Panc1 (cell line): ENCODE measurements at regions not wholly inside any gene's neighbourhood (a gene's known extent, or its start where the extent isn't known, plus 50 kb on each side); places are given as distances from the start of the nearest gene placed in this dataset.

Experiments
- ATAC-seq: fragments of 200-7000 bp; cut with Tn5 transposase; 2 replicates; pipeline ENCODE4 v1.9.1; 2020; ENCODE audit warnings: mild to moderate bottlenecking, moderate library complexity
- BruUV-seq: library from RNA; stranded (reverse); fragments of 400-500 nt; replicated peaks from 2 replicates; lab custom pipeline; 2021; lab: Mats Ljungman, UMichigan
- CTCF ChIA-PET: fragments of 300-600 bp; sonication (Branson Sonifier 250); formaldehyde crosslinking; loops from one replicate; lab custom pipeline; 2022; ENCODE audit warnings: antibody characterized with exemption; lab: Charles Lee
- POLR2A ChIA-PET: fragments of 300-600 bp; sonication (Branson Sonifier 250); formaldehyde crosslinking; loops from one replicate; lab custom pipeline; 2022; ENCODE audit warnings: antibody characterized with exemption; lab: Charles Lee
- DNase-seq: peaks from one replicate; pipeline ENCODE4 v3.0.0-alpha.2; 2010; ENCODE audit warnings: low read depth, low spot score
- H3K27ac ChIP-seq: 2 replicates; pipeline ENCODE4 v1.5.1; 2011; ENCODE audit warnings: mild to moderate bottlenecking, low read length, inconsistent platforms
- H3K27me3 ChIP-seq: fragments of 200-500 bp; sonication (Bioruptor generic); 2 replicates; pipeline ENCODE4 v1.6.0; 2014; ENCODE audit warnings: low read length, inconsistent platforms; ENCODE audit not compliant: control insufficient read depth, insufficient read depth
- H3K36me3 ChIP-seq: fragments of 200-500 bp; sonication (Bioruptor generic); 2 replicates; pipeline ENCODE4 v1.5.1; 2014; ENCODE audit warnings: inconsistent platforms, mild to moderate bottlenecking, low read length, moderate library complexity; ENCODE audit not compliant: control insufficient read depth, insufficient read depth
- H3K4me1 ChIP-seq: 2 replicates; pipeline ENCODE4 v1.5.1; 2011; ENCODE audit warnings: inconsistent platforms, mild to moderate bottlenecking, low read length, moderate library complexity; ENCODE audit not compliant: control insufficient read depth, insufficient read depth
- H3K4me3 ChIP-seq, 2 experiments: 2 replicates each; pipeline ENCODE4 v1.5.1; 2011 to 2012; ENCODE audit warnings: low read depth in 2 of 2, low read length in 2 of 2, mild to moderate bottlenecking in 2 of 2, inconsistent platforms in 1 of 2, moderate library complexity in 1 of 2
- H3K9me3 ChIP-seq: fragments of 200-500 bp; sonication (Bioruptor generic); 2 replicates; pipeline ENCODE4 v1.5.1; 2014; ENCODE audit warnings: low read depth, mild to moderate bottlenecking, inconsistent platforms, low read length, moderate library complexity; ENCODE audit not compliant: control insufficient read depth, insufficient read depth
- CTCF ChIP-seq: fragments of 450-650 bp; IDR thresholded peaks from 2 replicates; pipeline ENCODE4 v1.5.1; 2017; ENCODE audit warnings: mild to moderate bottlenecking
- POLR2AphosphoS5 ChIP-seq: IDR thresholded peaks from 2 replicates; pipeline ENCODE4 v1.6.1; 2012; ENCODE audit warnings: mild to moderate bottlenecking, low read depth, low read length, moderate library complexity
- SIN3A ChIP-seq: IDR thresholded peaks from 2 replicates; pipeline ENCODE4 v1.6.1; 2012; ENCODE audit warnings: low read depth, mild to moderate bottlenecking, low read length, moderate library complexity, borderline replicate concordance; ENCODE audit not compliant: insufficient read depth
- TCF7L2 ChIP-seq: IDR thresholded peaks from 2 replicates; pipeline ENCODE4 v1.6.1; 2011; ENCODE audit warnings: mild to moderate bottlenecking, low read depth, low read length, inconsistent platforms
- in situ Hi-C: cut with HindIII; loops from 2 replicates; pipeline ENCODE4 v1.10.0; 2016; ENCODE audit warnings: low sequenced_read_pairs, low pct_unique_long_range_greater_than_20kb
- intact Hi-C: fragments of 100-400 bp; cut with micrococcal nuclease; formaldehyde crosslinking; loops from one replicate; pipeline ENCODE4 v1.10.0; 2022; ENCODE audit not compliant: unreplicated experiment
- TF ChIP-seq, protein P1 (sequence below), 2 experiments: IDR thresholded peaks; 2 replicates each; pipeline ENCODE4 v1.6.1; 2011 to 2012; ENCODE audit warnings: low read depth in 2 of 2, control low read depth in 1 of 2, low read length in 1 of 2, mild to moderate bottlenecking in 1 of 2, moderate library complexity in 1 of 2; ENCODE audit not compliant: insufficient read depth in 1 of 2

- intact Hi-C loops (no loop called here), in situ Hi-C loops (no loop called here)
- TF ChIP-seq POLR2AphosphoS5 (no peak), CTCF (peak; percentile 8; the same call in 1 of the 2 replicates)
- TF ChIP-seq, protein P1, sequence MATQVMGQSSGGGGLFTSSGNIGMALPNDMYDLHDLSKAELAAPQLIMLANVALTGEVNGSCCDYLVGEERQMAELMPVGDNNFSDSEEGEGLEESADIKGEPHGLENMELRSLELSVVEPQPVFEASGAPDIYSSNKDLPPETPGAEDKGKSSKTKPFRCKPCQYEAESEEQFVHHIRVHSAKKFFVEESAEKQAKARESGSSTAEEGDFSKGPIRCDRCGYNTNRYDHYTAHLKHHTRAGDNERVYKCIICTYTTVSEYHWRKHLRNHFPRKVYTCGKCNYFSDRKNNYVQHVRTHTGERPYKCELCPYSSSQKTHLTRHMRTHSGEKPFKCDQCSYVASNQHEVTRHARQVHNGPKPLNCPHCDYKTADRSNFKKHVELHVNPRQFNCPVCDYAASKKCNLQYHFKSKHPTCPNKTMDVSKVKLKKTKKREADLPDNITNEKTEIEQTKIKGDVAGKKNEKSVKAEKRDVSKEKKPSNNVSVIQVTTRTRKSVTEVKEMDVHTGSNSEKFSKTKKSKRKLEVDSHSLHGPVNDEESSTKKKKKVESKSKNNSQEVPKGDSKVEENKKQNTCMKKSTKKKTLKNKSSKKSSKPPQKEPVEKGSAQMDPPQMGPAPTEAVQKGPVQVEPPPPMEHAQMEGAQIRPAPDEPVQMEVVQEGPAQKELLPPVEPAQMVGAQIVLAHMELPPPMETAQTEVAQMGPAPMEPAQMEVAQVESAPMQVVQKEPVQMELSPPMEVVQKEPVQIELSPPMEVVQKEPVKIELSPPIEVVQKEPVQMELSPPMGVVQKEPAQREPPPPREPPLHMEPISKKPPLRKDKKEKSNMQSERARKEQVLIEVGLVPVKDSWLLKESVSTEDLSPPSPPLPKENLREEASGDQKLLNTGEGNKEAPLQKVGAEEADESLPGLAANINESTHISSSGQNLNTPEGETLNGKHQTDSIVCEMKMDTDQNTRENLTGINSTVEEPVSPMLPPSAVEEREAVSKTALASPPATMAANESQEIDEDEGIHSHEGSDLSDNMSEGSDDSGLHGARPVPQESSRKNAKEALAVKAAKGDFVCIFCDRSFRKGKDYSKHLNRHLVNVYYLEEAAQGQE (IDR thresholded peaks at IDR 0.05; ENCODE audit: insufficient read depth in 1 of 2, low read depth in 2 of 2, low read length in 1 of 2), result no peak
- BruUV-seq, result no TSS peak
- H3K27ac ChIP-seq, result no peak overlapping the region
- no peaks in the 10 kb centered on the region for H3K36me3 ChIP-seq
- ATAC-seq, result no peak
- H3K27me3 ChIP-seq, result no peaks in the 10 kb centered on the region
- no peaks in the 10 kb centered on the region for H3K9me3 ChIP-seq
- H3K4me1 ChIP-seq, result no peaks in the 10 kb centered on the region
- CTCF ChIA-PET, result no interaction called here
- no peak for DNase-seq
- no peak overlapping the region for H3K4me3 ChIP-seq
- POLR2A ChIA-PET, result no interaction called here
Measured at GRCh38 chr4:135371137-135371536, 1169.5 kb upstream of the PABPC4L start.

DNA sequence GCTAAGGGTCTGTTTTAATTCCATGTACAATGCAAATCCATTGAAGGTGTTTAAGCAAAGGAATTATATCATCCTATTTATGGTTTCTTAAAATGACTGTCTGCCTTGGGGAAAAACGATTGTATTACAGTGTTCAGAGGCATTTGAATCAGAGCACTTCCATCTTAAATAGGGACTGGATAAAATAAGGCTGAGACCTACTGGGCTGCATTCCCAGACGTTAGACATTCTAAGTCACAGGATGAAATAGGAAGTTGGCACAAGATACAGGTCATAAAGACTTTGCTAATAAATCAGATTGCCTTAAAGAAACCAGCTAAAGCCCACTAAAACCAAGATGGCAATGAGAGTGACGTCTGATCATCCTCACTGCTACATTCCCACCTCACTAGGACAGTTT is 1167.2 kb upstream of the PABPC4L start:
- no TSS peak for BruUV-seq
- ChIA-PET POLR2A (no interaction called here), CTCF (no interaction called here)
- ATAC-seq (no peak), DNase-seq (no peak)
- in situ Hi-C loops, result no loop called here
- Histone ChIP-seq H3K27ac (no peak overlapping the region), H3K36me3 (no peaks in the 10 kb centered on the region), H3K9me3 (no peaks in the 10 kb centered on the region), H3K4me1 (no peaks in the 10 kb centered on the region), H3K4me3 (no peak overlapping the region), H3K27me3 (no peaks in the 10 kb centered on the region)
- intact Hi-C loops, result no loop called here
- TF ChIP-seq TCF7L2, result no peak
- no peak for TF ChIP-seq POLR2AphosphoS5
- no peak for TF ChIP-seq CTCF

DNA sequence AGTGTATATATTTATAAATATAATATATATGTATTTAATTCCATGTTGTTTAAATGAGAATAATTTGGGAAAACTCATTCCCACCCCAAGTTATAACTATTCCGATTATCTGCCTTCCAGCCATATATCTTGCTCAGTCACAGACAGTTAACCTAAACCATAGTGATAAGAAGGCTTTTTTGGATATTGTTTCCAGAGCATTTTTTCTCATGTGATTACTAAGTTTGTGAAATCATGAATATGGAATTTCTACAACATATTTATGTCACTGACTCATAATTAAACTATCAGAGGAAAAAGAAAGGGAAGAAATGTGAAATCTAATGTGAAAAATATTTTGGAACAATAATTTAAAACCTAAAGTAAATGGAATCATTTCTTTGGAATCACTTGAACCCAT is 1163.5 kb upstream of the PABPC4L start:
- ChIA-PET CTCF (no interaction called here), POLR2A (no interaction called here)
- DNase-seq (no peak), ATAC-seq (no peak)
- Histone ChIP-seq H3K36me3 (no peaks in the 10 kb centered on the region), H3K27me3 (no peaks in the 10 kb centered on the region), H3K27ac (no peak overlapping the region), H3K4me3 (no peak overlapping the region), H3K4me1 (no peaks in the 10 kb centered on the region), H3K9me3 (no peaks in the 10 kb centered on the region)
- BruUV-seq, result no TSS peak
- in situ Hi-C loops (no loop called here), intact Hi-C loops (no loop called here)
- no peak for TF ChIP-seq TCF7L2
- TF ChIP-seq SIN3A, result no peak
- TF ChIP-seq, protein P1 (IDR thresholded peaks at IDR 0.05; ENCODE audit: insufficient read depth in 1 of 2, low read depth in 2 of 2, low read length in 1 of 2), result no peak
- no peak for TF ChIP-seq POLR2AphosphoS5
- no peak for TF ChIP-seq CTCF
